ENCODE measurements at regions not wholly inside any gene's neighbourhood (a gene's known extent, or its start where the extent isn't known, plus 50 kb on each side); places are given as distances from the start of the nearest gene placed in this dataset.

DNA sequence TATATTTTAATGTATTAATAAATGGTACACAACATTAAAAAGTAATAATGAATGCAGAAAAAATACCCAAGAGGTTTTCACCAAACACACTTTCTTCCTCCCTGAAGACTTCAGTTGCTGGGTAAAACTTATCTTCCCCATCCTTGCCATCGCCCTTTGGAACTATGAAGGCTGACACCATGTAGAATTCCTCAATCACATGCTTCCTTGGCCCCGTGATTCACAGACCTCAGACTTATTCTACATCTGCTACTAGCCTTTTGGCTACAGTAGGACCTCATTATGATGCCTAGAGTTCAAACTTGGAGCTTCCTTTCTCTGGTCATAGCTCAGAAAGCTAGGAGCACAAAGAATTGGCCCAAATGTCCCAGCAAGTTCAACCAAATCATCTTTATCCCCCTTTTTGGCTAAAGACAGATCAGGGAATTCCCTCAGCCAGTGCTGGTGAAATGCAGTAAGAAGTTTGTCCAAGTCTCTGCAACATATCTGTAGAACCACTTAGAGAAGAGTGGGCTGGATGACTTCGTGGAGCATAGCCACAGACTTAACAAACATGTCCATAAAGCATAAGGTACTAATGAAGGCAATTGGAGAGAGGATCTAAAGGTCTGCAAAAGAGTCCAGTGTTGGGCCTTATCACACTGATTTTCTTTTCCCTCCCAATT lies 253.5 kb downstream of the SEC61B start:
- Histone ChIP-seq H3K36me3 (ENCODE audit: control insufficient read depth in 2 of 3, insufficient read depth in 3 of 3, low read length in 3 of 3) (no peaks in the 10 kb centered on the region), H3K4me1 (ENCODE audit: control insufficient read depth in 2 of 3, insufficient read depth in 2 of 3, low read depth in 1 of 3, low read length in 3 of 3) (no peaks in the 10 kb centered on the region), H3K4me3 (ENCODE audit: low read length in 3 of 3) (no peak overlapping the region), H3K9ac (ENCODE audit: low read length in 3 of 3) (no peak overlapping the region), H3K27ac (ENCODE audit: low read depth in 2 of 2, low read length in 2 of 2) (no peak overlapping the region), H3K9me3 (ENCODE audit: control insufficient read depth in 2 of 3, insufficient read depth in 1 of 3, low read length in 3 of 3) (no peaks in the 10 kb centered on the region), H3K27me3 (ENCODE audit: control insufficient read depth, insufficient read depth, low read length) (no peaks in the 10 kb centered on the region)
- intact Hi-C loops (cut with DNase I), result no loop called here
- TF ChIP-seq CTCF (IDR thresholded peaks at IDR 0.05; ENCODE audit: borderline replicate concordance, extremely low read depth, insufficient read depth), result no peak
- DNase-seq (no peak), FAIRE-seq (no peak)

DNA sequence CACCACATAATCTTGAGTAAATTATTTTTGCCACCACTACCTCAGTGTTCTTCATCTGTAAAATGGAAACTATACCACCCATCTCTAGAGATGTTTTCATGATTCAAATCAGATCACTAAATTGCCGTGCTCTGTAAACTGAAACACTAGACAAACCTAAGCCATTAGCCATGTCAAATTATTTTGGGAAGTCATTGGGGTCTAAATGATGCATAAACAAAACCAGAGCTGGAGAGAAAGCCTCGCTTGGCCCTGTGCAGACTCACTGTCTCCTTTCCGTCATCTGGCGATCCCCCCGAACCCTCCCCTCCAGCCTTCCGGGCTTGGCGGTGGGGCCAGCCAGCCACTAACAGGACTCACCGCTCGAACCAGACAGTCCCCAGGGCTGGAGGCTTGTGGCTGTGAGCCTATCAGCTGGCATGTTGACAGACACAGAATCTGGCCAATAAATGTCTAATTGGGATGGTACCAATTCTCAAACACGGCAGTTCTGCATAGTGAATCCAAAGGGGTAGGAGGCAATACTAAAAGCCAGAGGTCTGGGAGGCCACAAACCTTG lies 256.5 kb downstream of the SEC61B start:
- DNase-seq (peak in 1 of 5 donors; percentile 4), FAIRE-seq (no peak)
- Histone ChIP-seq H3K4me3 (ENCODE audit: low read length in 3 of 3) (no peak overlapping the region), H3K4me1 (ENCODE audit: control insufficient read depth in 2 of 3, insufficient read depth in 2 of 3, low read depth in 1 of 3, low read length in 3 of 3) (no peaks in the 10 kb centered on the region), H3K27me3 (ENCODE audit: control insufficient read depth, insufficient read depth, low read length) (no peaks in the 10 kb centered on the region), H3K9me3 (ENCODE audit: control insufficient read depth in 2 of 3, insufficient read depth in 1 of 3, low read length in 3 of 3) (no peaks in the 10 kb centered on the region), H3K9ac (ENCODE audit: low read length in 3 of 3) (no peak overlapping the region), H3K36me3 (ENCODE audit: control insufficient read depth in 2 of 3, insufficient read depth in 3 of 3, low read length in 3 of 3) (no peaks in the 10 kb centered on the region), H3K27ac (ENCODE audit: low read depth in 2 of 2, low read length in 2 of 2) (no peak overlapping the region)
- TF ChIP-seq CTCF (IDR thresholded peaks at IDR 0.05; ENCODE audit: borderline replicate concordance, extremely low read depth, insufficient read depth), result no peak
- intact Hi-C loops (cut with DNase I), result no loop called here

- FAIRE-seq, result no peak
- Histone ChIP-seq H3K36me3 (ENCODE audit: control insufficient read depth in 2 of 3, insufficient read depth in 3 of 3, low read length in 3 of 3) (no peaks in the 10 kb centered on the region), H3K4me1 (ENCODE audit: control insufficient read depth in 2 of 3, insufficient read depth in 2 of 3, low read depth in 1 of 3, low read length in 3 of 3) (no peaks in the 10 kb centered on the region)
Observed at GRCh38 chr9:99479929-99480328, 257.8 kb downstream of the SEC61B start.

More at GRCh38 chr9:99479929-99480328, 257.8 kb downstream of the SEC61B start:
- H3K27me3 ChIP-seq (ENCODE audit: control insufficient read depth, insufficient read depth, low read length), result no peaks in the 10 kb centered on the region
- H3K27ac ChIP-seq (ENCODE audit: low read depth in 2 of 2, low read length in 2 of 2), result no peak overlapping the region
- intact Hi-C loops (cut with DNase I), result no loop called here
- DNase-seq, result peak in 1 of 5 donors; percentile 7
- H3K9me3 ChIP-seq (ENCODE audit: control insufficient read depth in 2 of 3, insufficient read depth in 1 of 3, low read length in 3 of 3), result no peaks in the 10 kb centered on the region
- H3K9ac ChIP-seq (ENCODE audit: low read length in 3 of 3), result no peak overlapping the region
- TF ChIP-seq CTCF (IDR thresholded peaks at IDR 0.05; ENCODE audit: borderline replicate concordance, extremely low read depth, insufficient read depth), result no peak
- H3K4me3 ChIP-seq (ENCODE audit: low read length in 3 of 3), result no peak overlapping the region

Measured in kidney (tissue), 13 donors.